ENCODE measurements at regions not wholly inside any gene's neighbourhood (a gene's known extent, or its start where the extent isn't known, plus 50 kb on each side); places are given as distances from the start of the nearest gene placed in this dataset.

DNA sequence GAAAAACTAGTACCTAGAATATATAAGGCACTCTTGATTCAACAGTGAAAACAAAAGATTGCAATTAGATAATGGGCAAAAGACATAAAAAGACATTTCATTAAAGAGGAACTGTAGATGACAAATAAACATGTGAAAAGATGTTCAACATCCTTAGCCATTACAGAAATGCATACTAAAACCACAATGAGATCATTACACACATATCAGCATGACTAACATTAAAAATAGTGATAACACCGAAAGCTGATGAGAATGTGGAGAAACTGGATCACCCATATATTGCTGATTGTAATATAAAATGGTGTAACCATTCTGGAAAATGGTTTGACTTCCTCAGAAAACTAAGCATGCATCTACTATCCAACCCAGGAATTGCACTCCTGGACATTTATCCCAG lies 340.3 kb downstream of the SEC16B start:
- DNase-seq (ENCODE audit: low read depth in 6 of 9, low spot score in 9 of 9): no peak
- 90% methylated on average over 1 of the region's 1 CpG for WGBS
- Histone ChIP-seq H3K4me3 (ENCODE audit: low read length in 2 of 2) (no peak overlapping the region), H3K4me1 (ENCODE audit: control insufficient read depth in 2 of 2, insufficient read depth in 2 of 2, low read length in 2 of 2) (no peaks in the 10 kb centered on the region), H3K27me3 (ENCODE audit: control insufficient read depth in 2 of 2, insufficient read depth in 1 of 2, low read length in 1 of 2) (no peaks in the 10 kb centered on the region), H3K9me3 (ENCODE audit: control insufficient read depth in 2 of 2, insufficient read depth in 1 of 2, low read length in 1 of 2) (no peaks in the 10 kb centered on the region), H3K27ac (ENCODE audit: low read depth in 1 of 2, low read length in 1 of 2) (no peak overlapping the region), H3K36me3 (ENCODE audit: control insufficient read depth in 2 of 2, insufficient read depth in 2 of 2, low read length in 1 of 2) (no peaks in the 10 kb centered on the region)

DNA sequence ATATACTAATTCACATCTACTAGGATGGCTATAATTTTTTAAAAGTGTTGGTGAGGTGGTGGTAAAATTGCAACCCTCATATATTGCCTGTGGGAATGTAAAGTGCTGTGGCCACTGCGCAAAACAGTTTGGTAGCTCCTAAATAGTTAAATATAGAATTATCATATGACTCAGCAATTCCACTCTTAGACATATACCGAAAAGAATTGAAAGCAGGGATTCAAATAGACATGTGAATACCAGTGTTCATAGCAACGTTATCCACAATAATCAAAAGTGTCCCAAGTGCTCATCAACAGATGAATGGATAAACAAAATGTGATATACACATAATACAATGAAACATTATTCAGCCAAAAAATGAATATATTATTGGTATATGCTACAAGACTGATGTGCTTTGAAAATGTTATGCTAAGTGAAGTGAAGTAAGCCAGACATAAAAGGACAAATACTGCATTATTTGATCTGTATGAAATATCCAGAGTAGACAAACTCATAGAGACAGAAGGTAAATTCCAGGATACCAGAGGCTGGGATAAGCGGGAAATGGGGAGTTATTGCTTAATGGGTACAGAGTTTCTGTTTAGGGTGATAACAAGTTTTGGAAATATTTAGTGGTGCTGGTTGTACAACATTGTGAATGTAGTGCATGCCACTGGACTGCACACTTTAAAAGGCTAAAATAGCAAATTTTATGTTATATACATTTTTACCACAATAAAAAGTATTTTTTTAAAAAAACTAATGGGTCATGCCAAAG lies 342.5 kb downstream of the SEC16B start:
- no peaks in the 10 kb centered on the region for H3K36me3 ChIP-seq (ENCODE audit: control insufficient read depth in 2 of 2, insufficient read depth in 2 of 2, low read length in 1 of 2)
- no peak for DNase-seq (ENCODE audit: low read depth in 6 of 9, low spot score in 9 of 9)
- no peak overlapping the region for H3K4me3 ChIP-seq (ENCODE audit: low read length in 2 of 2)
- H3K27me3 ChIP-seq (ENCODE audit: control insufficient read depth in 2 of 2, insufficient read depth in 1 of 2, low read length in 1 of 2): no peaks in the 10 kb centered on the region
- no peaks in the 10 kb centered on the region for H3K9me3 ChIP-seq (ENCODE audit: control insufficient read depth in 2 of 2, insufficient read depth in 1 of 2, low read length in 1 of 2)
- 89% methylated on average over 4 of the region's 4 CpGs for WGBS
- no peak overlapping the region for H3K27ac ChIP-seq (ENCODE audit: low read depth in 1 of 2, low read length in 1 of 2)
- no peaks in the 10 kb centered on the region for H3K4me1 ChIP-seq (ENCODE audit: control insufficient read depth in 2 of 2, insufficient read depth in 2 of 2, low read length in 2 of 2)

DNA sequence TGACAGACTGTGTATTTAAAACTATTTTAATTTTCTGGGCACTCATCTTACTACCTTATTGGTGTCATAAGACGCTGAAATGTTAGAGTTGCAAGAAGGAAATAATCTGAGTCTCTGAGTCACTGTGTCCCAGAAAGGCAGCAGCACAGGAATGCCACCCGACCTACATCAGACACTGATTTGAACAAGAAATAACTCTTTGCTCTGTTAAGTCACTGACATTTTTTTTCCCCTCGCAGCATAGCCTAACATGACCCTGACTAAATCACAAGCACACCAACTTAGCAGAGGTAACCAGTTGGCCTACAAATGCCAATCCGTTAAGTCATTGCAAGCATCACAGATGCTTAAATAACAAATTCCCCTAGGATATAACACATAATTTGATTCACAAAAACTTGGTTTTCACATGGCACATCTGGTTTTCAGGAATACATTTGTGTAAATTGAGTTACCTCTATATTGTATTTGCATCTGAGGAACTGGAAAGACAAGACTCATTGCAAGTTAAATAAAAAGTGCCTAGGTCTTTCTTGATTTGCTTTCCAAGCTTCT lies 349.1 kb downstream of the SEC16B start:
- Histone ChIP-seq H3K27ac (ENCODE audit: low read depth in 1 of 2, low read length in 1 of 2) (no peak overlapping the region), H3K4me1 (ENCODE audit: control insufficient read depth in 2 of 2, insufficient read depth in 2 of 2, low read length in 2 of 2) (no peaks in the 10 kb centered on the region), H3K27me3 (ENCODE audit: control insufficient read depth in 2 of 2, insufficient read depth in 1 of 2, low read length in 1 of 2) (no peaks in the 10 kb centered on the region), H3K9me3 (ENCODE audit: control insufficient read depth in 2 of 2, insufficient read depth in 1 of 2, low read length in 1 of 2) (no peaks in the 10 kb centered on the region), H3K36me3 (ENCODE audit: control insufficient read depth in 2 of 2, insufficient read depth in 2 of 2, low read length in 1 of 2) (no peaks in the 10 kb centered on the region), H3K4me3 (ENCODE audit: low read length in 2 of 2) (no peak overlapping the region)
- no peak for DNase-seq (ENCODE audit: low read depth in 6 of 9, low spot score in 9 of 9)
- WGBS: 87% methylated on average over 4 of the region's 4 CpGs

DNA sequence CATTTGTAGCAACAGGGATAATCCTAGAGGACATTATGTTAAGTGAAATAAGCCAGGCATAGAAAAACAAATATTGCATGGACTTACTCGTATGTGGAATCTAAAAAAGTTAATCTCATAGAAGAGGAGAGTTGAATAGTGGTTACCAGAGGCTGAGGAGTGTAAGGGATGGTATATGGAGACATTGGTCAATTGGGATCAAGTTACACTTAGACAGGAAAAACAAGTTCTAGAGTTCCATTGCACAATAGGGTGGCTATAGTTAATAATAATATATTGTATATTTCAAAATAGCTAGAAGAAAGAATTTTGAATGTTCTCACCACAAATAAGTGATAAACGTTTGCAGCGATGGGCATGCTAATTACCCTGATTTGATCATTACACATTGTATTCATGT lies 354.6 kb downstream of the SEC16B start:
- no peaks in the 10 kb centered on the region for H3K9me3 ChIP-seq (ENCODE audit: control insufficient read depth in 2 of 2, insufficient read depth in 1 of 2, low read length in 1 of 2)
- no peaks in the 10 kb centered on the region for H3K36me3 ChIP-seq (ENCODE audit: control insufficient read depth in 2 of 2, insufficient read depth in 2 of 2, low read length in 1 of 2)
- H3K4me1 ChIP-seq (ENCODE audit: control insufficient read depth in 2 of 2, insufficient read depth in 2 of 2, low read length in 2 of 2): no peaks in the 10 kb centered on the region
- no peaks in the 10 kb centered on the region for H3K27me3 ChIP-seq (ENCODE audit: control insufficient read depth in 2 of 2, insufficient read depth in 1 of 2, low read length in 1 of 2)
- no peak for DNase-seq (ENCODE audit: low read depth in 6 of 9, low spot score in 9 of 9)
- H3K27ac ChIP-seq (ENCODE audit: low read depth in 1 of 2, low read length in 1 of 2): no peak overlapping the region
- 92% methylated on average over 3 of the region's 3 CpGs for WGBS
- no peak overlapping the region for H3K4me3 ChIP-seq (ENCODE audit: low read length in 2 of 2)

DNA sequence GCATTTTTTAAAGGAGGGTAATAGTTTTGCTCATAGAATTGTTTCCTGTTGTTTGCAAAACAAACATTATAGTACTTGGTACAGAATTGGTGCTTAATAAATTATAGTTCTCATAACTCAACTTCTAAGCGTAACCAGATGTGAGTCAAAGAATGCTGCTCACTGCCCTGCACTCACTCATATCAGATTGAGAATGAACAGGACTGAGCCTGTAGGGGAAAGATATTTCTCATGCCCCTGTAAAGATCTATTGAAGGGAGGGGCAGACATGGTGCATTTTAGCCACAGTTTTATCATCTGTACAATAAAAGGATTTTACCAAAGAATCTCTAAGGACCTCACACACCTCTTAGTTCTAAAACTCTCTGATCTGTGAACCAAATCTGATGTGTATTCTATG lies 358.5 kb downstream of the SEC16B start:
- DNase-seq (ENCODE audit: low read depth in 6 of 9, low spot score in 9 of 9): no peak
- Histone ChIP-seq H3K4me1 (ENCODE audit: control insufficient read depth in 2 of 2, insufficient read depth in 2 of 2, low read length in 2 of 2) (no peaks in the 10 kb centered on the region), H3K4me3 (ENCODE audit: low read length in 2 of 2) (no peak overlapping the region), H3K9me3 (ENCODE audit: control insufficient read depth in 2 of 2, insufficient read depth in 1 of 2, low read length in 1 of 2) (no peaks in the 10 kb centered on the region), H3K36me3 (ENCODE audit: control insufficient read depth in 2 of 2, insufficient read depth in 2 of 2, low read length in 1 of 2) (no peaks in the 10 kb centered on the region), H3K27me3 (ENCODE audit: control insufficient read depth in 2 of 2, insufficient read depth in 1 of 2, low read length in 1 of 2) (no peaks in the 10 kb centered on the region), H3K27ac (ENCODE audit: low read depth in 1 of 2, low read length in 1 of 2) (no peak overlapping the region)
- WGBS: 97% methylated on average over 1 of the region's 1 CpG

DNA sequence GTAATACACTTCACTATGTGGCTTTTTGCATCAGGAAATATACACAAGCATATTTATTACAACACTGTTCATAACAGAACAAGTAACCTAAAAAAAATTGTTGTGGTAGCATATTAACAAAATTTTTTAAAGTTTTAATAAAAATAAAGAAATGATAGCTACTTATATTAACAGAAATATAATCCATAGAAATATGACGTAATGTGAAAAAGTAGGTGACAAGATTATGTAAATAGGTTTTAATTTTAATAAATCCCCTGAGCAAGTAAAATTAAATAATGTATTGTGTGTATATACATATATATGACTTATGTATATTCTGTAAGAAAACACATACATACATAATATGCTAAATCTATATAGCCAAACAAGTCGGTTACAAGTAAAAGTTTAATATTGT lies 359.9 kb downstream of the SEC16B start:
- no peak overlapping the region for H3K4me3 ChIP-seq (ENCODE audit: low read length in 2 of 2)
- no peak for DNase-seq (ENCODE audit: low read depth in 6 of 9, low spot score in 9 of 9)
- WGBS: 90% methylated on average over 2 of the region's 2 CpGs
- H3K4me1 ChIP-seq (ENCODE audit: control insufficient read depth in 2 of 2, insufficient read depth in 2 of 2, low read length in 2 of 2): no peaks in the 10 kb centered on the region
- no peaks in the 10 kb centered on the region for H3K36me3 ChIP-seq (ENCODE audit: control insufficient read depth in 2 of 2, insufficient read depth in 2 of 2, low read length in 1 of 2)
- no peaks in the 10 kb centered on the region for H3K9me3 ChIP-seq (ENCODE audit: control insufficient read depth in 2 of 2, insufficient read depth in 1 of 2, low read length in 1 of 2)
- H3K27me3 ChIP-seq (ENCODE audit: control insufficient read depth in 2 of 2, insufficient read depth in 1 of 2, low read length in 1 of 2): no peaks in the 10 kb centered on the region
- H3K27ac ChIP-seq (ENCODE audit: low read depth in 1 of 2, low read length in 1 of 2): no peak overlapping the region

DNA sequence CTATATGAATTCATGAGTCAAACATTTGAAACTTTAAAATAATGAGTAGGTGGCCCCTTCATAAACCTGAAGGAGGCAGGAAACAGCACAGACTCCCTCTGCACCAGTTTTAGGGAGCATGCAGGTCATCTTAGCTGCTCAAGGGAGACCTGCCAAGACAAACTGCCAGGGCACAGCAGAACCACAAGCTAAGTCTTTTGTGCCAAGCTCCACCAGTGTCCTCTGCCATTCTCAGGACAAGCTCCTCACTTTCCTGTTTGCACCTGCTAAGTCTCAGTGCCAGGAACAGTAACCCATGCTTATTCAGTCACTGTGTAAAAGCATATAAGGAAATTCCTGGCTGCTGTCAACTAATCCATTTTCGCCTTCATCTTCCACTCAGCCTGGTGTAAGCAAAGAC lies 368.9 kb downstream of the SEC16B start:
- no peaks in the 10 kb centered on the region for H3K9me3 ChIP-seq (ENCODE audit: control insufficient read depth in 2 of 2, insufficient read depth in 1 of 2, low read length in 1 of 2)
- H3K27me3 ChIP-seq (ENCODE audit: control insufficient read depth in 2 of 2, insufficient read depth in 1 of 2, low read length in 1 of 2): no peaks in the 10 kb centered on the region
- no peak overlapping the region for H3K27ac ChIP-seq (ENCODE audit: low read depth in 1 of 2, low read length in 1 of 2)
- no peaks in the 10 kb centered on the region for H3K4me1 ChIP-seq (ENCODE audit: control insufficient read depth in 2 of 2, insufficient read depth in 2 of 2, low read length in 2 of 2)
- WGBS: 95% methylated on average over 1 of the region's 1 CpG
- no peak overlapping the region for H3K4me3 ChIP-seq (ENCODE audit: low read length in 2 of 2)
- no peak for DNase-seq (ENCODE audit: low read depth in 6 of 9, low spot score in 9 of 9)
- no peaks in the 10 kb centered on the region for H3K36me3 ChIP-seq (ENCODE audit: control insufficient read depth in 2 of 2, insufficient read depth in 2 of 2, low read length in 1 of 2)

DNA sequence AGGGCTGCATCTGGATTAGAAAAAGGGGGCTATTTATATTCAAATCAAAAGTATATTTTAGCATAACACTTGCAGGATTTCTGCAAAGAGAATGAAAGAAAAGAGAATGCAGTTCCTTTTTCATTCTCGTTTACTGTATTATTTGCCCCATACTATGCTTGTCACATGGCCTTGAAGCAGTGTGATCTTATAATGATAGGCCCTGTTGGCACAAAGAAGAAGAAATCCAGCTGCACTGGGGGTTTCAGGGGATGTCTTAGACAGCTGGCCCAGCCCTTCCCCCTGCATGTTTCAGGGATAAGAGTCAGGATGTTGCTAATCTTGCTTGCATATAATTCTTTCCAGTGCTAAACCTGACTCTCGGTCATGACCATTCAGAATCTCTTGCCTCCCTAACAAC lies 369.5 kb downstream of the SEC16B start:
- H3K4me3 ChIP-seq (ENCODE audit: low read length in 2 of 2): no peak overlapping the region
- 73% methylated on average over 2 of the region's 2 CpGs for WGBS
- no peaks in the 10 kb centered on the region for H3K4me1 ChIP-seq (ENCODE audit: control insufficient read depth in 2 of 2, insufficient read depth in 2 of 2, low read length in 2 of 2)
- H3K27me3 ChIP-seq (ENCODE audit: control insufficient read depth in 2 of 2, insufficient read depth in 1 of 2, low read length in 1 of 2): no peaks in the 10 kb centered on the region
- no peak for DNase-seq (ENCODE audit: low read depth in 6 of 9, low spot score in 9 of 9)
- H3K36me3 ChIP-seq (ENCODE audit: control insufficient read depth in 2 of 2, insufficient read depth in 2 of 2, low read length in 1 of 2): no peaks in the 10 kb centered on the region
- H3K9me3 ChIP-seq (ENCODE audit: control insufficient read depth in 2 of 2, insufficient read depth in 1 of 2, low read length in 1 of 2): no peaks in the 10 kb centered on the region
- H3K27ac ChIP-seq (ENCODE audit: low read depth in 1 of 2, low read length in 1 of 2): no peak overlapping the region

DNA sequence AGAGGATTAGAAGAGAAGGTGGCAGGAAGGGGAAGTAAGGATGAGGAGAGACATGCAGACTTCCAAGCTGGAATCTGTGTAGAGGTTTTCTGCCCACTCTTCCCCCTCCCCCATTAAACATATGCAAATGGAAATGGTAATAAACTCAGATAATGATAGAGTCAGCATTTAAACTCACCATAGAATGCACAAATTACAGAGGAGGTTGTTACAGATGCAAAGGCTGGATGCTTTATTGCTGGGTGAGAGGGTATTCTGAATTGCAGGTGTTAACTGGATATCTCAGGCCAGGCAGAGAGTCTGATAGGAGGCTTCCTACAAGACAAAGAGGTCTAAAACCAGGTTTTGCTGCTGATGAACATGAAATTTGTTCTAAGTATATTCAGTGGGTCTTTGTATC lies 372.5 kb downstream of the SEC16B start:
- no peaks in the 10 kb centered on the region for H3K9me3 ChIP-seq (ENCODE audit: control insufficient read depth in 2 of 2, insufficient read depth in 1 of 2, low read length in 1 of 2)
- no peaks in the 10 kb centered on the region for H3K4me1 ChIP-seq (ENCODE audit: control insufficient read depth in 2 of 2, insufficient read depth in 2 of 2, low read length in 2 of 2)
- H3K27me3 ChIP-seq (ENCODE audit: control insufficient read depth in 2 of 2, insufficient read depth in 1 of 2, low read length in 1 of 2): no peaks in the 10 kb centered on the region
- no peak overlapping the region for H3K4me3 ChIP-seq (ENCODE audit: low read length in 2 of 2)
- H3K27ac ChIP-seq (ENCODE audit: low read depth in 1 of 2, low read length in 1 of 2): no peak overlapping the region
- DNase-seq (ENCODE audit: low read depth in 6 of 9, low spot score in 9 of 9): no peak
- no peaks in the 10 kb centered on the region for H3K36me3 ChIP-seq (ENCODE audit: control insufficient read depth in 2 of 2, insufficient read depth in 2 of 2, low read length in 1 of 2)
